ENCODE measurements at regions not wholly inside any gene's neighbourhood (a gene's known extent, or its start where the extent isn't known, plus 50 kb on each side); places are given as distances from the start of the nearest gene placed in this dataset.

GRCh38 chr6:6704103-6705060, 115.9 kb downstream of the LY86 start:
- no peak for DNase-seq (ENCODE audit: low read depth)

- DNase-seq (ENCODE audit: low read depth): no peak
Measured at GRCh38 chr6:6705061-6705425, 116.5 kb downstream of the LY86 start.

- DNase-seq (ENCODE audit: low read depth): no peak
Measured at GRCh38 chr6:6705915-6706675, 117.6 kb downstream of the LY86 start.

GRCh38 chr6:6707143-6707542, 118.6 kb downstream of the LY86 start:
- no peak for DNase-seq (ENCODE audit: low read depth)

GRCh38 chr6:6709106-6709505, 120.6 kb downstream of the LY86 start:
- no peak for DNase-seq (ENCODE audit: low read depth)

GRCh38 chr6:6711031-6711785, 122.7 kb downstream of the LY86 start:
- DNase-seq (ENCODE audit: low read depth): no peak

GRCh38 chr6:6711832-6712448, 123.4 kb downstream of the LY86 start:
- DNase-seq (ENCODE audit: low read depth): no peak

GRCh38 chr6:6712449-6713403, 124.2 kb downstream of the LY86 start:
- peak; percentile 61 for DNase-seq (ENCODE audit: low read depth)

GRCh38 chr6:6713657-6714056, 125.1 kb downstream of the LY86 start:
- DNase-seq (ENCODE audit: low read depth): peak; percentile 38

- DNase-seq (ENCODE audit: low read depth): no peak
Measured at GRCh38 chr6:6714118-6714897, 125.8 kb downstream of the LY86 start.

- no peak for DNase-seq (ENCODE audit: low read depth)
Measured at GRCh38 chr6:6714953-6715352, 126.4 kb downstream of the LY86 start.

- DNase-seq (ENCODE audit: low read depth): no peak
Measured at GRCh38 chr6:6715465-6715864, 126.9 kb downstream of the LY86 start.

- no peak for DNase-seq (ENCODE audit: low read depth)
Measured at GRCh38 chr6:6716998-6717763, 128.7 kb downstream of the LY86 start.

GRCh38 chr6:6717953-6718352, 129.4 kb downstream of the LY86 start:
- peak; percentile 23 for DNase-seq (ENCODE audit: low read depth)

- DNase-seq (ENCODE audit: low read depth): no peak
Measured at GRCh38 chr6:6721606-6722005, 133.1 kb downstream of the LY86 start.

- no peak for DNase-seq (ENCODE audit: low read depth)
Measured at GRCh38 chr6:6722195-6722594, 133.7 kb downstream of the LY86 start.

- DNase-seq (ENCODE audit: low read depth): no peak
Measured at GRCh38 chr6:6723361-6723760, 134.8 kb downstream of the LY86 start.

- DNase-seq (ENCODE audit: low read depth): peak; percentile 63
Measured at GRCh38 chr6:6723921-6724538, 135.5 kb downstream of the LY86 start.
